GM13976 (cell line): ENCODE measurements at regions not wholly inside any gene's neighbourhood (a gene's known extent, or its start where the extent isn't known, plus 50 kb on each side); places are given as distances from the start of the nearest gene placed in this dataset.
"Not testable (repeated sequence)": the region's sequence is repeated elsewhere in the genome, so short reads cannot be mapped to it uniquely, and the experiment has no call there.

Experiments
- DNase-seq: peaks from one replicate; pipeline ENCODE4 v3.0.0; 2012; ENCODE audit warnings: low spot score
- CTCF ChIP-seq: IDR thresholded peaks from 2 replicates; pipeline ENCODE4 v1.5.1; 2012; ENCODE audit warnings: borderline replicate concordance, mild to moderate bottlenecking; ENCODE audit not compliant: insufficient read depth; ENCODE audit errors: extremely low read depth, missing control alignments, control extremely low read depth
- in situ Hi-C: fragments of 300-500 bp; cut with MboI; formaldehyde crosslinking; loops from one replicate; pipeline ENCODE4 v1.12.0; 2022; ENCODE audit warnings: low sequenced_read_pairs, mixed read lengths, inconsistent platforms; ENCODE audit not compliant: unreplicated experiment

GRCh38 chr6:164612751-164613150 lies 696.7 kb downstream of the C6orf118 start:
- DNase-seq: no peak
- TF ChIP-seq CTCF: no peak
- in situ Hi-C loops: no loop called here

GRCh38 chr6:164610859-164611258 lies 698.5 kb downstream of the C6orf118 start:
- DNase-seq, in situ Hi-C loops: not testable (repeated sequence)

- DNase-seq, in situ Hi-C loops: not testable (repeated sequence)
Measured at GRCh38 chr6:164602415-164602814, 707.0 kb downstream of the C6orf118 start.

- no peak for TF ChIP-seq CTCF
- in situ Hi-C loops: no loop called here
- no peak for DNase-seq
Measured at GRCh38 chr6:164581563-164581962, 727.8 kb downstream of the C6orf118 start.

- DNase-seq: no peak
- in situ Hi-C loops: no loop called here
- TF ChIP-seq CTCF: no peak
Measured at GRCh38 chr6:164579035-164579434, 730.4 kb downstream of the C6orf118 start.

- no peak for TF ChIP-seq CTCF
- in situ Hi-C loops: no loop called here
- no peak for DNase-seq
Measured at GRCh38 chr6:164578616-164579015, 730.8 kb downstream of the C6orf118 start.

GRCh38 chr6:164570801-164571200 lies 738.6 kb downstream of the C6orf118 start:
- in situ Hi-C loops: no loop called here
- no peak for DNase-seq
- no peak for TF ChIP-seq CTCF

GRCh38 chr6:164569509-164569908 lies 739.9 kb downstream of the C6orf118 start:
- DNase-seq: no peak
- in situ Hi-C loops: no loop called here
- no peak for TF ChIP-seq CTCF
